Esophagus squamous epithelium (tissue), 4 donors: ENCODE measurements at regions not wholly inside any gene's neighbourhood (a gene's known extent, or its start where the extent isn't known, plus 50 kb on each side); places are given as distances from the start of the nearest gene placed in this dataset.

Experiments
- POLR2A ChIP-seq, 4 donors: fragments of 450-650 bp; IDR thresholded peaks; one replicate each; pipeline ENCODE4 v1.6.1; 2017; ENCODE audit warnings: antibody characterized with exemption in 4 of 4, mild to moderate bottlenecking in 4 of 4, moderate library complexity in 3 of 4
- TF ChIP-seq, protein P1 (sequence below), 6 experiments: fragments of 450-650 bp in 4 of 6; fragments of 200-600 bp in 2 of 6; sonication (generic) in 2 of 6; IDR thresholded peaks; one replicate each; pipeline ENCODE4 v1.5.1; 2016 to 2019; ENCODE audit warnings: antibody characterized with exemption in 6 of 6, mild to moderate bottlenecking in 4 of 6, moderate library complexity in 4 of 6

DNA sequence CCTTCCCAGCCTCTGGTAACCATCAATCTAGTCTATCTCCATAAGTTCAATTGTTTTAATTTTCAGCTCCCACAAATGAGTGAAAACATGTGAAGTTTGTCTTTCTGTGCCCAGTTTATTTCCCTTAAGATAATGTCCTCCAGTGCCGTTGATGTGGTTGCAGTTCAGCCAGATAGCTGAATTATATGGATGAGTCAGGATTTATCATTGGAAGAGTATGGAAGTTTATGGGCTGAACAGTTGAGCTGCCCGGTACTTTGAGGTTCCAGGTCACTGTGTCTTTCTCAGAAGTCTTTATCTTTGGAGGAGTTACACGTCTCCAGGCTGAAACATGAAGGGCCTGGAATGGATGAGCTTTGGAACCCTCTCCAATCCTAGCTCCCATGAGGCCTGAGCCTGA, 120.1 kb downstream of the ASCL4 start:
- TF ChIP-seq, protein P1, sequence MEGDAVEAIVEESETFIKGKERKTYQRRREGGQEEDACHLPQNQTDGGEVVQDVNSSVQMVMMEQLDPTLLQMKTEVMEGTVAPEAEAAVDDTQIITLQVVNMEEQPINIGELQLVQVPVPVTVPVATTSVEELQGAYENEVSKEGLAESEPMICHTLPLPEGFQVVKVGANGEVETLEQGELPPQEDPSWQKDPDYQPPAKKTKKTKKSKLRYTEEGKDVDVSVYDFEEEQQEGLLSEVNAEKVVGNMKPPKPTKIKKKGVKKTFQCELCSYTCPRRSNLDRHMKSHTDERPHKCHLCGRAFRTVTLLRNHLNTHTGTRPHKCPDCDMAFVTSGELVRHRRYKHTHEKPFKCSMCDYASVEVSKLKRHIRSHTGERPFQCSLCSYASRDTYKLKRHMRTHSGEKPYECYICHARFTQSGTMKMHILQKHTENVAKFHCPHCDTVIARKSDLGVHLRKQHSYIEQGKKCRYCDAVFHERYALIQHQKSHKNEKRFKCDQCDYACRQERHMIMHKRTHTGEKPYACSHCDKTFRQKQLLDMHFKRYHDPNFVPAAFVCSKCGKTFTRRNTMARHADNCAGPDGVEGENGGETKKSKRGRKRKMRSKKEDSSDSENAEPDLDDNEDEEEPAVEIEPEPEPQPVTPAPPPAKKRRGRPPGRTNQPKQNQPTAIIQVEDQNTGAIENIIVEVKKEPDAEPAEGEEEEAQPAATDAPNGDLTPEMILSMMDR (IDR thresholded peaks at IDR 0.05), result no peak
- no peak for TF ChIP-seq POLR2A (IDR thresholded peaks at IDR 0.05)
